BLaER1 (cell line): ENCODE measurements at regions not wholly inside any gene's neighbourhood (a gene's known extent, or its start where the extent isn't known, plus 50 kb on each side); places are given as distances from the start of the nearest gene placed in this dataset.
A peak's percentile ranks its signal among the peaks of the same experiment; 100 is the strongest.

ENCODE experiments used
- H3K27ac ChIP-seq: shearing (Covaris generic); formaldehyde crosslinking; 2 replicates; pipeline ENCODE4 v1.8.1; 2022
- H3K27me3 ChIP-seq: shearing (Covaris generic); formaldehyde crosslinking; 2 replicates; pipeline ENCODE4 v1.8.1; 2022
- H3K36me3 ChIP-seq: shearing (Covaris generic); formaldehyde crosslinking; 2 replicates; pipeline ENCODE4 v1.8.1; 2022
- H3K4me1 ChIP-seq: shearing (Covaris generic); formaldehyde crosslinking; 2 replicates; pipeline ENCODE4 v1.8.1; 2022
- H3K4me2 ChIP-seq: shearing (Covaris generic); formaldehyde crosslinking; 2 replicates; pipeline ENCODE4 v1.8.1; 2022
- H3K4me3 ChIP-seq: shearing (Covaris generic); formaldehyde crosslinking; 2 replicates; pipeline ENCODE4 v1.8.1; 2022
- H3K9ac ChIP-seq: shearing (Covaris generic); formaldehyde crosslinking; 2 replicates; pipeline ENCODE4 v1.8.1; 2022
- H3K9me3 ChIP-seq: shearing (Covaris generic); formaldehyde crosslinking; 2 replicates; pipeline ENCODE4 v1.8.1; 2022
- H4K20me1 ChIP-seq: shearing (Covaris generic); formaldehyde crosslinking; 2 replicates; pipeline ENCODE4 v1.8.1; 2022
- Cebpa-rat ChIP-seq: shearing (Covaris generic); IDR thresholded peaks from 2 replicates; pipeline ENCODE4 v1.8.1; 2022

DNA sequence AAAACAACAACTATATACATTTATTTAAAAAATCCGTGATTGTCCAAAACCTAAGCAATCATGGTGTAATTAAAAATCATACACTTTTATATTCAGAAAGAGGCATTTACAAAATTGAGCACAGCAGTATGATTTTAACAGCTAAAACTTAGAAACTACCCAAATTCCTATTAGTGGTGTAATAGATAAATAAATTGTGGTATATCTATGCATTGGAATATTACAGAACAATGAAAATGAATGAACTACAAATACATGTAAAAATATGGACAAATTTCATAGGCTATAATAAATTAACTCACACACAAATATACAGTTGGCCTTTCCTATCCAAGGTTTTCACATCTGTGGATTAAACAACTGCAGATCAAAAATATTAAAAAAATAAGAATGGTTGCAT lies 700.5 kb upstream of the ARPP21 start:
- Histone ChIP-seq H3K36me3 (no peaks in the 10 kb centered on the region), H3K27ac (no peak overlapping the region), H3K4me3 (no peak overlapping the region), H3K27me3 (no peaks in the 10 kb centered on the region), H3K4me2 (no peak overlapping the region), H3K9ac (no peak overlapping the region), H3K4me1 (no peaks in the 10 kb centered on the region), H4K20me1 (no peaks in the 10 kb centered on the region), H3K9me3 (no peaks in the 10 kb centered on the region)
- no peak for TF ChIP-seq Cebpa-rat

DNA sequence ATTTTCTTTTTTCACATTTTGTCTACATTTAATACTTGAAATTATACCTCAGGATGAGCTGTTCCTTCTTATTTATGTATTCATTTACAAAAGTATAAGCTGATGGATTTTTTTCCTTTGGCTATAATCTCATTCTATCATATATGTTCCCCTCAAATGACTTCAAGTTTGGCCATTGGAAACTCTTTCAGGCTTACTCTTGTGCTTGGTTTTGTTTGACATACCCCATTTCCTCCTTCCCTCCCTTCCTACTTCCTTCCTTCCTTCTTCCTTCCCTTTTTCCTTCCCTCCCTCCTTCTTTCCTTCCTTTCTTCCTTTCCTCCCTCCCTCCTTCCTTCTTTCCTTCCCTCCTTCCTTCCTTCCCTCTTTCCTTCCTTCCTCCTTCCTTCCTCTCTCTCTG lies 697.1 kb upstream of the ARPP21 start:
- Histone ChIP-seq H3K27ac (no peak overlapping the region), H3K4me2 (no peak overlapping the region), H3K9ac (no peak overlapping the region), H3K4me1 (no peaks in the 10 kb centered on the region), H3K9me3 (no peaks in the 10 kb centered on the region), H4K20me1 (no peaks in the 10 kb centered on the region), H3K4me3 (no peak overlapping the region), H3K36me3 (no peaks in the 10 kb centered on the region), H3K27me3 (no peaks in the 10 kb centered on the region)
- TF ChIP-seq Cebpa-rat, result no peak

DNA sequence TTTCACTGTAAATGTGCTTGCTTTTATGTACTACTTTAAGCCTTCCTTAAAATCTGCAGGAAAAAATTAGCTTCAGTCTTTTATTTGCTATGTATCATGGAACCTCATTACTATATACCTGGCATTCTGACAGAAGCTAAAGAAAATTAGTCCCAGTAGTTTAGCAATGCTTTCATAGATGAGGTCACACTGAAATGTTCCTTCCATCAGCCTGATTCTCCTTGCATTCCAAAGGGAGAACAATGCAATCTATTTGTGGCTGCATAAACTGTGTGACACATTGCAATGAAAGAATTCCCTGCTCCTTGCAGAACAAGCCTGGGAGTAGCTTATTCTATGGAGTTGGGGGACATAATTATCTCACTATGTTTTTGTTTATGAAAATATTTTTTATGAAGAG lies 691.5 kb upstream of the ARPP21 start:
- H3K27me3 ChIP-seq, result no peaks in the 10 kb centered on the region
- H4K20me1 ChIP-seq, result no peaks in the 10 kb centered on the region
- no peaks in the 10 kb centered on the region for H3K4me1 ChIP-seq
- H3K9me3 ChIP-seq, result no peaks in the 10 kb centered on the region
- no peak overlapping the region for H3K9ac ChIP-seq
- H3K36me3 ChIP-seq, result no peaks in the 10 kb centered on the region
- H3K4me3 ChIP-seq, result no peak overlapping the region
- TF ChIP-seq Cebpa-rat, result no peak
- H3K27ac ChIP-seq, result no peak overlapping the region
- H3K4me2 ChIP-seq, result no peak overlapping the region

DNA sequence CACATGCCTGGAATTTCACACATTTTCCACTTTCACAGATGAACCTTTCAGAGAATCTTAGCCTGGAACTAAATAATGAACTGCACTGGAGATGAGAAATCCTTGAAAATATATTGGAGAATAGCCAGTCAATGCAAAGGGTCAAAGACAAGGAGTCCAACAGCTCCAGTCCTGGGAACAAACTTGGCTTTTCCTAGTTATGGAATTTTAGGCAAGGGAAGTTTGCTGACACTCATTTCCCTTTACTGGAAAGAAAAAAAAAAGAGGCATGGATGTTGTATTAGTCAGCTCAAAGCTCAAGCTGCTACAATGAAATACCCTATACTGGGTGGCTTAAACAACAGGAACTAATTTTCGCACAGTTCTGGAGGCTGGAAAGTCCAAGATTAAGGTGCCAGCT lies 690.8 kb upstream of the ARPP21 start:
- no peaks in the 10 kb centered on the region for H4K20me1 ChIP-seq

DNA sequence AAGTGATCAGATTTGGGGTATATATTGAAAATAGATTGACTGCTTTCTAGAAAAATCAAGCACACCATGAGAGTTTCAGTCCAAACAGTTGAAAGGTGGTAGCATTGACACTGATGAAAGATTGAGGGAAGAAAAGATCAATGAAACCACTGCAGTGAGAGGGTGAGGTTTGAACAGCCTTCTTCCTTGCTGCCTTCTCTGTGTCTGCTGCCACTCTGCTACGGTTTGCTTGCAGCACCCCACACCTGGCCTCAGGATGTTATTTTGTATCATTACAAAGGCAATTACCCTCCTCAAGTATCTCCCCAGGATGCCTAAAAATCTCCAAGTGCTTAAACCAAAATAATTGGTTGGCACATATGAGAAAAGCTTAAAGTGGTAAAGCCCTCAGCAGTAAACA lies 683.6 kb upstream of the ARPP21 start:
- no peak overlapping the region for H3K27ac ChIP-seq
- H3K4me1 ChIP-seq, result peaks cover 13% of the 10 kb centered on the region
- H3K9me3 ChIP-seq, result no peaks in the 10 kb centered on the region

More for the DNA sequence above, 690.8 kb upstream of the ARPP21 start:
- Histone ChIP-seq H3K4me2 (no peak overlapping the region), H3K27me3 (no peaks in the 10 kb centered on the region), H3K4me1 (no peaks in the 10 kb centered on the region), H3K27ac (no peak overlapping the region), H3K9me3 (no peaks in the 10 kb centered on the region), H3K9ac (no peak overlapping the region), H3K4me3 (no peak overlapping the region), H3K36me3 (no peaks in the 10 kb centered on the region)
- TF ChIP-seq Cebpa-rat, result no peak

DNA sequence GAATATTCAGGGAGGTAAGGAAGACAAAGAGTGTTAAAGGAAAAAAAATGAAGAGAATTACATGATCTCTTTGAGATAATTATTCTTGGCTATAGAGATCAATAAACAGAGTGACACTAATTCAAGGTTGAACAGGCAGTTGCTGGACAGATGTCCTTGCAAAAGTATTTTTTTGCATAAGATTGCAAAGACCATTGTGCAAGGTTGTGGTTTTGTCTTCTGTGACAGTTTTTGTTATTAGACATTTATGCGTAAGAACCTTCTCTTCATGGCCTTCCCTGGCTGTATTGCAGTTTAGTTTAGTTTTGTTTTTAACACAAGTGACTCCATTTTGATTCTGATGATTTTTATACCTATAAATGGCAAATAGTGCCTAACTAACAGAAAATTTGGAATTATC lies 682.8 kb upstream of the ARPP21 start:
- no peak for TF ChIP-seq Cebpa-rat
- Histone ChIP-seq H3K36me3 (no peaks in the 10 kb centered on the region), H3K9ac (no peak overlapping the region), H3K4me2 (no peak overlapping the region), H3K4me1 (peaks cover 13% of the 10 kb centered on the region), H3K27me3 (no peaks in the 10 kb centered on the region), H3K27ac (no peak overlapping the region), H3K9me3 (no peaks in the 10 kb centered on the region), H3K4me3 (no peak overlapping the region), H4K20me1 (no peaks in the 10 kb centered on the region)

More for the DNA sequence above, 683.6 kb upstream of the ARPP21 start:
- Histone ChIP-seq H3K4me3 (no peak overlapping the region), H4K20me1 (no peaks in the 10 kb centered on the region), H3K36me3 (no peaks in the 10 kb centered on the region), H3K4me2 (no peak overlapping the region), H3K9ac (no peak overlapping the region), H3K27me3 (no peaks in the 10 kb centered on the region)
- no peak for TF ChIP-seq Cebpa-rat

DNA sequence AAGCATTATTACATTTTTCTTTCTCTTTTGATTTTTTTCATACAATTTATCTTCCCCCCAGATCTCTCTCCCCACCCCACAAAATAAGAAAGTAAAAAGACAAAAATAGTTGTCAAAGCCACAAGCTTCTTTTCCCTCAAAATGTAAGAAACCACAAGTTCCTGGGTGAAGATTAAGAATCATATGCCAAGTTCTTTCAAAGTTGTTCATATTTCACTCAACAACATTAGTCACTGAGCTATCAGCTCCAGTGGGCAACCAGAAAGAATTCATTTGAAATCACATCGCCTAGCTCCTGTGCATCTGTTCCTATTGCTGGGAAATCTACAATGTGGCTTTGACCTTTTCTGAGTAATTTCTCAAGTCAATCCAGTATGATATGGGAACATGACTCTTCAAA lies 681.6 kb upstream of the ARPP21 start:
- peak overlapping the region; percentile 50 for H3K4me2 ChIP-seq
- no peak for TF ChIP-seq Cebpa-rat

DNA sequence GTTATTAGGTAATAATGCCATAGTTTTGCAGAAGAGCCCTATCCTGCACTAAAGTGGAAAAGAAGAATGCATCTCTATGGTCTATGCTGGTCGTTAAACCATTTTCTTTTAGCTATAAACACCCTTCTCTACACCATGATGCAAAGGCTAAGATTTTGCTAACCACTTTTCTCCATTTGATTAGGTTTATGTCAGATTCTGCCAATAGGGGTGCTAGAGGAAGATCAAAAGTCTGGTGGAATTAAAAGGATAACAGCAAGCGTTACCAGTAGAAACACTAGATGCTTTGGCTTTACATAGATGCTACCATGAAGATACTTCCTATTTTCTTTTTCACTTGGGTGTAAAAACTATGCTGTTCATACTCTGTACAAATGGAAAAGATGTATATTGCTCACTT lies 669.8 kb upstream of the ARPP21 start:
- no peaks in the 10 kb centered on the region for H4K20me1 ChIP-seq
- TF ChIP-seq Cebpa-rat, result no peak
- H3K4me1 ChIP-seq, result peaks cover 23% of the 10 kb centered on the region
- no peak overlapping the region for H3K9ac ChIP-seq
- H3K27me3 ChIP-seq, result no peaks in the 10 kb centered on the region
- no peak overlapping the region for H3K27ac ChIP-seq
- H3K4me2 ChIP-seq, result no peak overlapping the region
- no peak overlapping the region for H3K4me3 ChIP-seq
- no peaks in the 10 kb centered on the region for H3K36me3 ChIP-seq
- no peaks in the 10 kb centered on the region for H3K9me3 ChIP-seq

More for the DNA sequence above, 681.6 kb upstream of the ARPP21 start:
- H3K9me3 ChIP-seq, result no peaks in the 10 kb centered on the region
- H3K4me1 ChIP-seq, result peaks cover 13% of the 10 kb centered on the region
- H3K27ac ChIP-seq, result no peak overlapping the region
- no peaks in the 10 kb centered on the region for H3K27me3 ChIP-seq
- no peaks in the 10 kb centered on the region for H3K36me3 ChIP-seq
- H3K4me3 ChIP-seq, result no peak overlapping the region
- no peaks in the 10 kb centered on the region for H4K20me1 ChIP-seq
- H3K9ac ChIP-seq, result no peak overlapping the region

DNA sequence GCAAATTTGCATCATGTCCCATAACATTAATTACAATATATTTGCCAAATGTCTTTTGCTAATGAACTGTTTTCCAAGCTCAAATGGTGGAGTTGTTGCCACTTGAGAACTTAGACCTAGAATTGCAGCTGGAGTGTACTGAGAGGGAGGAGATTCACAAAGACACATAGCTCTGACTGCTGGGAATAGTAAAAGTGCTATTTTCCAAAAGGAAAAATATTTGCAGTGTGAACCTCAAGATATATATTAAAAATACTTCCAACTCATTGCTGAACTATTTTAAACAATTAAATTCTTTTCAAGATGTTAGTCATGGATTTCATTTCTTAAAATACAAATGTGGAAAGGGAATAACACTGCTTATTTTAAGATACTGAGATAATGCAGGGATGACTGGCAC lies 666.8 kb upstream of the ARPP21 start:
- H3K4me3 ChIP-seq, result no peak overlapping the region
- H3K9ac ChIP-seq, result no peak overlapping the region
- H3K27me3 ChIP-seq, result no peaks in the 10 kb centered on the region
- peak overlapping the region; percentile 62 for H3K4me2 ChIP-seq
- H4K20me1 ChIP-seq, result no peaks in the 10 kb centered on the region
- H3K4me1 ChIP-seq, result peaks cover 23% of the 10 kb centered on the region
- peaks cover 16% of the 10 kb centered on the region for H3K9me3 ChIP-seq
- peak overlapping the region; percentile 44; the same call in 1 of the 2 replicates for H3K27ac ChIP-seq
- H3K36me3 ChIP-seq, result no peaks in the 10 kb centered on the region
- TF ChIP-seq Cebpa-rat, result no peak

DNA sequence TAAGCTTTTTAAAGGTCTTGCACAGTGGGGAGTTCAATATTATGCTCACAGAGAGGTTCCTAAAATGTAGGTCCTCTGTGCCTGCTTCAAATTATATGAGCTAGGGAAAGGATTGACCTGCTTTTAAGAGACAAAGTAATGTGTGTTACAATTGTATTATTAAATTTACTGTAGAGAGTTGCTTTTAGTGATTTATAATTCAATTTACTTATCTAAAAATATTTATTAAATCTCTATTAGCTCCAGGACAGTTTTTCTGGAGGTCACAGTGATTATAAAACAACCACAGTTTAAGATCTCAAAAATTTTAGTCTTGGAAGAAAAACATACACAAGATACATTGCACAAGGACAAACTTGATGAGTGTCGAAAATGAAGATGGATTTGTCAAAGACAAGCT lies 665.7 kb upstream of the ARPP21 start:
- Histone ChIP-seq H3K9ac (no peak overlapping the region), H3K9me3 (peaks cover 16% of the 10 kb centered on the region), H3K4me3 (no peak overlapping the region), H3K36me3 (no peaks in the 10 kb centered on the region), H3K4me2 (no peak overlapping the region), H3K4me1 (peaks cover 23% of the 10 kb centered on the region), H3K27me3 (no peaks in the 10 kb centered on the region), H4K20me1 (no peaks in the 10 kb centered on the region), H3K27ac (no peak overlapping the region)
- no peak for TF ChIP-seq Cebpa-rat

DNA sequence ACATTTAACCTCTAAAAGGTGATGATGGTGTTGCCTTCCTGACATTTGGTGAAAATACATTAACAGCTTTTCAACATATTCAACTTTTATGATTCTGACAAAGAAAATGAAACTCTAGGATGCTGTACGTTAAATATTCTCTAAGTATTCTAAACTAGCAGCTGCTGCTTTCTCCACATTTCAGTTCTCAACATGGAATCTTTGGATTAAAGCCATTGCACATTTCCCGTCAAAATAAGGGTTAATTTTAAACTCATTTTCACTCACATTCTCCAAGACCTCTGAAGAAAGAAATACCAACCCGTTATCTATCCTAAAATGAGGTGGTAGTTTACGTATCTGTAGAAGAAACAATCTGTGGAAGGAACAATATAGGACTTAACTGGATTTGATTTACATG lies 655.7 kb upstream of the ARPP21 start:
- no peak overlapping the region for H3K4me2 ChIP-seq
- peaks cover 6% of the 10 kb centered on the region; the same call in 1 of the 2 replicates for H3K9me3 ChIP-seq
- no peak overlapping the region for H3K27ac ChIP-seq
- no peaks in the 10 kb centered on the region for H3K4me1 ChIP-seq
- H4K20me1 ChIP-seq, result no peaks in the 10 kb centered on the region
- H3K36me3 ChIP-seq, result no peaks in the 10 kb centered on the region
- no peaks in the 10 kb centered on the region for H3K27me3 ChIP-seq
- TF ChIP-seq Cebpa-rat, result no peak
- H3K9ac ChIP-seq, result no peak overlapping the region
- no peak overlapping the region for H3K4me3 ChIP-seq
